NB4 (cell line): ENCODE measurements at regions not wholly inside any gene's neighbourhood (a gene's known extent, or its start where the extent isn't known, plus 50 kb on each side); places are given as distances from the start of the nearest gene placed in this dataset.

Source experiments
- DNase-seq: peaks from one replicate; pipeline ENCODE4 v3.0.0; 2010; ENCODE audit warnings: low read depth
- H3K4me3 ChIP-seq: one replicate; pipeline ENCODE4 v1.5.1; 2011; ENCODE audit warnings: mild to moderate bottlenecking, low read depth, low read length, moderate library complexity
- MYC ChIP-seq: IDR thresholded peaks from 2 replicates; pipeline ENCODE4 v1.6.1; 2011; ENCODE audit warnings: low read depth, low read length
- POLR2A ChIP-seq: IDR thresholded peaks from 2 replicates; pipeline ENCODE4 v1.6.1; 2011; ENCODE audit warnings: mild to moderate bottlenecking; ENCODE audit not compliant: insufficient read length; ENCODE audit errors: extremely low read depth
- TF ChIP-seq, protein P1 (sequence below): IDR thresholded peaks from one replicate; pipeline ENCODE4 v1.5.1; 2012; ENCODE audit warnings: low read depth, low read length
- TF ChIP-seq, protein P2 (sequence below): IDR thresholded peaks from 2 replicates; pipeline ENCODE4 v1.6.1; 2011; ENCODE audit warnings: low read depth, low read length

- no peak overlapping the region for H3K4me3 ChIP-seq
- TF ChIP-seq POLR2A: no peak
- no peak for DNase-seq
Measured at GRCh38 chr2:2619995-2620394, 288.9 kb upstream of the MYT1L start.

GRCh38 chr2:2614452-2614851, 283.4 kb upstream of the MYT1L start:
- no peak overlapping the region for H3K4me3 ChIP-seq
- DNase-seq: no peak
- TF ChIP-seq, protein P1, sequence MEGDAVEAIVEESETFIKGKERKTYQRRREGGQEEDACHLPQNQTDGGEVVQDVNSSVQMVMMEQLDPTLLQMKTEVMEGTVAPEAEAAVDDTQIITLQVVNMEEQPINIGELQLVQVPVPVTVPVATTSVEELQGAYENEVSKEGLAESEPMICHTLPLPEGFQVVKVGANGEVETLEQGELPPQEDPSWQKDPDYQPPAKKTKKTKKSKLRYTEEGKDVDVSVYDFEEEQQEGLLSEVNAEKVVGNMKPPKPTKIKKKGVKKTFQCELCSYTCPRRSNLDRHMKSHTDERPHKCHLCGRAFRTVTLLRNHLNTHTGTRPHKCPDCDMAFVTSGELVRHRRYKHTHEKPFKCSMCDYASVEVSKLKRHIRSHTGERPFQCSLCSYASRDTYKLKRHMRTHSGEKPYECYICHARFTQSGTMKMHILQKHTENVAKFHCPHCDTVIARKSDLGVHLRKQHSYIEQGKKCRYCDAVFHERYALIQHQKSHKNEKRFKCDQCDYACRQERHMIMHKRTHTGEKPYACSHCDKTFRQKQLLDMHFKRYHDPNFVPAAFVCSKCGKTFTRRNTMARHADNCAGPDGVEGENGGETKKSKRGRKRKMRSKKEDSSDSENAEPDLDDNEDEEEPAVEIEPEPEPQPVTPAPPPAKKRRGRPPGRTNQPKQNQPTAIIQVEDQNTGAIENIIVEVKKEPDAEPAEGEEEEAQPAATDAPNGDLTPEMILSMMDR: no peak
- TF ChIP-seq POLR2A (no peak), MYC (no peak)
- TF ChIP-seq, protein P2, sequence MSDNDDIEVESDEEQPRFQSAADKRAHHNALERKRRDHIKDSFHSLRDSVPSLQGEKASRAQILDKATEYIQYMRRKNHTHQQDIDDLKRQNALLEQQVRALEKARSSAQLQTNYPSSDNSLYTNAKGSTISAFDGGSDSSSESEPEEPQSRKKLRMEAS: no peak

DNA sequence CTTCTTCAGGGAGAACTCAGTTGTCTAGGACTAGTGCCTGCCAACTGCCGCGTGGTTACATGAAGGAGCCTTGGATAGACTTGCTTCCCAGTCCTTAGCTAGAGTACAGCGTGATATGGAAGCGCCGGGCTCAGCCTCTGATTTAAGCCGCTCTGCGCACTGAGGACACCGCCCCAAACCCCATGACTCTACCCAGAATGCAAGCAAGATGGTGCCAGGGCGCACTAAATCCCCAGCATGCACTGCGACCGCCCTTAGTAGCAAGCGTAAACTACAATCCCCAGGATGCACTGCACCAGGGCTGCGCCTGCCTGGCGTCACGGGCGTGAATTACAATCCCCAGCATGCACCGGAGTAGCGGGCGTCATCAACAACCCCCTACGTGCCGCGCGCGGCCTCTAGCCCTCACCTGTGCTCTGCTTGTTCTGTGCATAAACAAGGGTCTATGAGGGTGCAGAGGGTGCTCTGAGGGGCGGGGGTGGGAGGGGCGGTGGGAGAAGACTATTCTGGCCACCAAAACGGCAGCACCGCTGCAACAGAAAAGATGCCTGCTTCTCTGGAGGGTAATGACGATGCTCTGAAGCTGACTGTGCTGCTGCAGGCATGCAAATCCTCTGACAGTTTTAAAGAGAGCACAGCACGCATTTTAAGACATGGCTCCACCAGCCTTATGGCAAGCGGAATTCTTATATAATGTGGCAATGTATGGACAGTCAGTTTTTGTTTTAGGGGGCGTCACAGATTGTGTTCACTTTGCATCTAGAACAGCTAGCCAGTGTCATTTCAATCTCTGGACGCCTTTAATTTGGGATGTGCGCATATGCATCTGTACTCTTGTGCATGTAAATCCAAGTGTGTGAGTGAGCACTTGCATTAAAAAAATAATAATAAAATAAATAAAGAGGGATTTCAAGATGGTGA, 282.5 kb upstream of the MYT1L start:
- no peak for DNase-seq

DNA sequence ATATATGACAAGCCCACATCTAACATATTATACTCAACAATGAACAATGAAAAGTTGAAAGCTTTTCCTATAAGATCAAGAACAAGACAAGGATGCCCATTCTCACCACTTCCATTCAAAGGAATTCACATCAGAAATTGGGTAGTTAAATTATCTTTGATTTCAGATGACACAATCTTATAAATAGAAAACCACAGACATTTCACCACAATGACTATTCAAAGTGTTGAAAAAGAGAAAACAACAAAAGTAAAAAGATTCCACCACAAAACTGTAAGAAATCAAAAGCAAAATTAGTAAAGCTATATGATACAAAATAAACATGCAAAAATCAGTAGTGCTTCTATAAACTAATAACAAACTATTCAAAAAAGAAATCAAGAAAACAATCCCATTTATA, 279.7 kb upstream of the MYT1L start:
- no peak overlapping the region for H3K4me3 ChIP-seq
- DNase-seq: no peak
- TF ChIP-seq, protein P1: no peak
- TF ChIP-seq, protein P2: no peak
- no peak for TF ChIP-seq POLR2A
- no peak for TF ChIP-seq MYC

More for the DNA sequence above, 282.5 kb upstream of the MYT1L start:
- no peak overlapping the region for H3K4me3 ChIP-seq
- TF ChIP-seq MYC (no peak), POLR2A (no peak)
- TF ChIP-seq, protein P2: no peak
- TF ChIP-seq, protein P1: no peak

GRCh38 chr2:2600366-2600765, 269.3 kb upstream of the MYT1L start:
- TF ChIP-seq MYC (no peak), POLR2A (no peak)
- TF ChIP-seq, protein P1: no peak
- TF ChIP-seq, protein P2: no peak
- DNase-seq: no peak

GRCh38 chr2:2599441-2599840, 268.4 kb upstream of the MYT1L start:
- no peak overlapping the region for H3K4me3 ChIP-seq
- DNase-seq: no peak
- TF ChIP-seq MYC (no peak), POLR2A (no peak)
- TF ChIP-seq, protein P1: no peak
- TF ChIP-seq, protein P2: no peak

More at GRCh38 chr2:2600366-2600765, 269.3 kb upstream of the MYT1L start:
- H3K4me3 ChIP-seq: no peak overlapping the region
